ENCODE measurements at regions not wholly inside any gene's neighbourhood (a gene's known extent, or its start where the extent isn't known, plus 50 kb on each side); places are given as distances from the start of the nearest gene placed in this dataset.

DNA sequence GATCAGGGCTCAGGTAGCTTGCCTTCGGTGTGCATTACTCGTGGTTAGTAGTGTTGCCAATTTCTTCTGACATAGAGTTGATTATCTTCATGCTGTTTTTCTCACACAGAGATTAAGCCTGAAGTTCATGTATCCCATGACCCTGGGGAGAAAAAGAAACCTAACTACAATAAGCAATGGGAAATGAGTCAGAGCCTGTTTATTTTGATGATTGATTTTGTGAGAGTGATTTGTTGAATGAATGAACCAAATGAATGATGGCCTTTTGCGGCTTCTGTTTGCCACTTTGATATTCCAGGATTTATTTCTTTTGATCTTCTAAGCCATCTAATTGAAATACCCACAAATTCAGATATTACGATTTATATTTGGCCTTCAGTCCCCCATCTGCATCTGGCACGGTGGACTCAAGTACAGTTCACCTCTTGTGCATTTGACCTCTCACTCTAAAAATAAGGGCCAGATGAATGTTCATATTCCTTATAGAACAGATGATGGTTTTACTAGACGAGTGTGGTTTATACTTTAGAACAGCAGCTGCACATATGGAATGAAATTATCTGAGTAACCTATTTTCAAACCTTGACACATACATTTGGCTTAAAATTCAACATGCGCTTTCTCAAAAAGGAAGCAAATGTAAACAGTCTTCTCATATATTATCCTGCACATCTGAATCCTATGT is 110.7 kb downstream of the PLCE1 start:
- Histone ChIP-seq H3K27me3 (ENCODE audit: insufficient read depth, low read length) (peaks cover 14% of the 10 kb centered on the region; the same call in 1 of the 2 replicates), H2AFZ (ENCODE audit: low read depth, low read length, poor library complexity, severe bottlenecking) (no peak overlapping the region), H3K4me3 (replicated peaks in 1 of 2; ENCODE audit: low read depth in 1 of 2, low read length in 2 of 2) (no peak overlapping the region), H3K27ac (ENCODE audit: low read depth, low read length) (no peak overlapping the region), H3K9me2 (ENCODE audit: insufficient read depth) (no peaks in the 10 kb centered on the region), H3K4me2 (ENCODE audit: low read length) (no peak overlapping the region; the same call in 1 of the 2 replicates), H3K79me2 (ENCODE audit: insufficient read depth, low read length) (no peaks in the 10 kb centered on the region), H3K9ac (ENCODE audit: low read length) (no peak overlapping the region), H4K20me1 (ENCODE audit: insufficient read depth) (no peaks in the 10 kb centered on the region), H3K4me1 (ENCODE audit: control insufficient read depth in 1 of 2, insufficient read depth in 2 of 2, low read length in 2 of 2) (peaks cover 5 to 8% of the 10 kb centered on the region in 2 experiments), H3K9me3 (ENCODE audit: control insufficient read depth in 1 of 2, insufficient read depth in 1 of 2, low read depth in 1 of 2, low read length in 2 of 2) (no peaks in the 10 kb centered on the region), H3K36me3 (ENCODE audit: control insufficient read depth in 1 of 2, insufficient read depth in 2 of 2, low read length in 2 of 2) (no peaks in the 10 kb centered on the region)
- DNase-seq (ENCODE audit: low read depth, low spot score) (no peak), ATAC-seq (peak; percentile 63)
- ChIA-PET RAD21 (ENCODE audit: low non-redundant PET in 1 of 2, low total read pairs in 2 of 2, uncharacterized antibody in 2 of 2, unreplicated experiment in 2 of 2) (no interaction called here), CTCF (no interaction called here), POLR2A (no interaction called here)
- intact Hi-C loops (cut with micrococcal nuclease) = no loop called here
- BruUV-seq (replicated peaks) = no TSS peak
- TF ChIP-seq POLR2A (IDR thresholded peaks at IDR 0.05; ENCODE audit: borderline replicate concordance, extremely low read depth, insufficient read depth, insufficient read length) (no peak), SRF (IDR thresholded peaks at IDR 0.05; ENCODE audit: low read depth) (no peak), JUND (IDR thresholded peaks at IDR 0.05) (0 out of 2 replicates have a peak, but pooled peaks have one; percentile 31), TCF7L2 (IDR thresholded peaks at IDR 0.05; ENCODE audit: borderline replicate concordance, extremely low read depth, insufficient read depth, insufficient read length) (peak; percentile 46), ZFX (IDR thresholded peaks at IDR 0.05) (no peak), FOSL1 (IDR thresholded peaks at IDR 0.05; ENCODE audit: low read depth) (peak; percentile 34; the same call in 1 of the 2 replicates), YY1 (IDR thresholded peaks at IDR 0.05; ENCODE audit: extremely low read depth, insufficient replicate concordance, low read depth, low read length) (no peak)
- TF ChIP-seq, protein P1, sequence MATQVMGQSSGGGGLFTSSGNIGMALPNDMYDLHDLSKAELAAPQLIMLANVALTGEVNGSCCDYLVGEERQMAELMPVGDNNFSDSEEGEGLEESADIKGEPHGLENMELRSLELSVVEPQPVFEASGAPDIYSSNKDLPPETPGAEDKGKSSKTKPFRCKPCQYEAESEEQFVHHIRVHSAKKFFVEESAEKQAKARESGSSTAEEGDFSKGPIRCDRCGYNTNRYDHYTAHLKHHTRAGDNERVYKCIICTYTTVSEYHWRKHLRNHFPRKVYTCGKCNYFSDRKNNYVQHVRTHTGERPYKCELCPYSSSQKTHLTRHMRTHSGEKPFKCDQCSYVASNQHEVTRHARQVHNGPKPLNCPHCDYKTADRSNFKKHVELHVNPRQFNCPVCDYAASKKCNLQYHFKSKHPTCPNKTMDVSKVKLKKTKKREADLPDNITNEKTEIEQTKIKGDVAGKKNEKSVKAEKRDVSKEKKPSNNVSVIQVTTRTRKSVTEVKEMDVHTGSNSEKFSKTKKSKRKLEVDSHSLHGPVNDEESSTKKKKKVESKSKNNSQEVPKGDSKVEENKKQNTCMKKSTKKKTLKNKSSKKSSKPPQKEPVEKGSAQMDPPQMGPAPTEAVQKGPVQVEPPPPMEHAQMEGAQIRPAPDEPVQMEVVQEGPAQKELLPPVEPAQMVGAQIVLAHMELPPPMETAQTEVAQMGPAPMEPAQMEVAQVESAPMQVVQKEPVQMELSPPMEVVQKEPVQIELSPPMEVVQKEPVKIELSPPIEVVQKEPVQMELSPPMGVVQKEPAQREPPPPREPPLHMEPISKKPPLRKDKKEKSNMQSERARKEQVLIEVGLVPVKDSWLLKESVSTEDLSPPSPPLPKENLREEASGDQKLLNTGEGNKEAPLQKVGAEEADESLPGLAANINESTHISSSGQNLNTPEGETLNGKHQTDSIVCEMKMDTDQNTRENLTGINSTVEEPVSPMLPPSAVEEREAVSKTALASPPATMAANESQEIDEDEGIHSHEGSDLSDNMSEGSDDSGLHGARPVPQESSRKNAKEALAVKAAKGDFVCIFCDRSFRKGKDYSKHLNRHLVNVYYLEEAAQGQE (IDR thresholded peaks at IDR 0.05; ENCODE audit: low read depth) = no peak
- TF ChIP-seq, protein P2, sequence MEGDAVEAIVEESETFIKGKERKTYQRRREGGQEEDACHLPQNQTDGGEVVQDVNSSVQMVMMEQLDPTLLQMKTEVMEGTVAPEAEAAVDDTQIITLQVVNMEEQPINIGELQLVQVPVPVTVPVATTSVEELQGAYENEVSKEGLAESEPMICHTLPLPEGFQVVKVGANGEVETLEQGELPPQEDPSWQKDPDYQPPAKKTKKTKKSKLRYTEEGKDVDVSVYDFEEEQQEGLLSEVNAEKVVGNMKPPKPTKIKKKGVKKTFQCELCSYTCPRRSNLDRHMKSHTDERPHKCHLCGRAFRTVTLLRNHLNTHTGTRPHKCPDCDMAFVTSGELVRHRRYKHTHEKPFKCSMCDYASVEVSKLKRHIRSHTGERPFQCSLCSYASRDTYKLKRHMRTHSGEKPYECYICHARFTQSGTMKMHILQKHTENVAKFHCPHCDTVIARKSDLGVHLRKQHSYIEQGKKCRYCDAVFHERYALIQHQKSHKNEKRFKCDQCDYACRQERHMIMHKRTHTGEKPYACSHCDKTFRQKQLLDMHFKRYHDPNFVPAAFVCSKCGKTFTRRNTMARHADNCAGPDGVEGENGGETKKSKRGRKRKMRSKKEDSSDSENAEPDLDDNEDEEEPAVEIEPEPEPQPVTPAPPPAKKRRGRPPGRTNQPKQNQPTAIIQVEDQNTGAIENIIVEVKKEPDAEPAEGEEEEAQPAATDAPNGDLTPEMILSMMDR (IDR thresholded peaks at IDR 0.05 in 2 of 3, conservative IDR thresholded peaks at IDR 0.05 in 1 of 3; ENCODE audit: borderline replicate concordance in 1 of 3, insufficient read depth in 1 of 3, low read depth in 2 of 3, low read length in 2 of 3) = no peak
